ENCODE measurements at regions not wholly inside any gene's neighbourhood (a gene's known extent, or its start where the extent isn't known, plus 50 kb on each side); places are given as distances from the start of the nearest gene placed in this dataset.

DNA sequence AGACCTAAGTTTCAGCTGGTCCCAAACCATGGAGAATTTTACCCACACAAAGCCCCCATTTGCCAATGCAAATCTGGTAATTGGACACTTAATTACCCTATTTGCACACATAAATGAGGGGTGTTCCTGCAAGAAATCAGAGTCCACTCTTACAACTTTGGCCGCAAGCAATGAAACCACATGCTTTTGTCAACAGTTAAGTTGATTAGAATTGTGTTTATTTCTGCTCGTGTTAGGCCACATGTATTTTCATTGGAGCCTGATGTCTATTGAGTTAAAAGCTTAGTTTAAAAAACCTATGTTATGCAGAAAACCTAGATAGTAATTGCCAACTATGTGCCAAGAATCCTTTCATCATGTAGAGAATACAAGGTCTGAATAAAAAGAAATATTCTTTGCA, 153.8 kb upstream of the CMC1 start:
- Histone ChIP-seq H3K27ac (no peak overlapping the region), H3K36me3 (no peaks in the 10 kb centered on the region), H3K9me3 (peaks cover 0 to 1% of the 10 kb centered on the region in 2 donors), H3K4me3 (no peak overlapping the region), H3K4me1 (no peaks in the 10 kb centered on the region), H3K27me3 (no peaks in the 10 kb centered on the region)
- intact Hi-C loops (cut with DNase I; ENCODE audit: low total_unique reads) = no loop called here
- TF ChIP-seq POLR2AphosphoS5 (IDR thresholded peaks at IDR 0.05) (no peak), POLR2A (IDR thresholded peaks at IDR 0.05) (no peak)
- TF ChIP-seq, protein P1, sequence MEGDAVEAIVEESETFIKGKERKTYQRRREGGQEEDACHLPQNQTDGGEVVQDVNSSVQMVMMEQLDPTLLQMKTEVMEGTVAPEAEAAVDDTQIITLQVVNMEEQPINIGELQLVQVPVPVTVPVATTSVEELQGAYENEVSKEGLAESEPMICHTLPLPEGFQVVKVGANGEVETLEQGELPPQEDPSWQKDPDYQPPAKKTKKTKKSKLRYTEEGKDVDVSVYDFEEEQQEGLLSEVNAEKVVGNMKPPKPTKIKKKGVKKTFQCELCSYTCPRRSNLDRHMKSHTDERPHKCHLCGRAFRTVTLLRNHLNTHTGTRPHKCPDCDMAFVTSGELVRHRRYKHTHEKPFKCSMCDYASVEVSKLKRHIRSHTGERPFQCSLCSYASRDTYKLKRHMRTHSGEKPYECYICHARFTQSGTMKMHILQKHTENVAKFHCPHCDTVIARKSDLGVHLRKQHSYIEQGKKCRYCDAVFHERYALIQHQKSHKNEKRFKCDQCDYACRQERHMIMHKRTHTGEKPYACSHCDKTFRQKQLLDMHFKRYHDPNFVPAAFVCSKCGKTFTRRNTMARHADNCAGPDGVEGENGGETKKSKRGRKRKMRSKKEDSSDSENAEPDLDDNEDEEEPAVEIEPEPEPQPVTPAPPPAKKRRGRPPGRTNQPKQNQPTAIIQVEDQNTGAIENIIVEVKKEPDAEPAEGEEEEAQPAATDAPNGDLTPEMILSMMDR (IDR thresholded peaks at IDR 0.05) = no peak
- no peak for DNase-seq (ENCODE audit: low spot score in 2 of 2)

DNA sequence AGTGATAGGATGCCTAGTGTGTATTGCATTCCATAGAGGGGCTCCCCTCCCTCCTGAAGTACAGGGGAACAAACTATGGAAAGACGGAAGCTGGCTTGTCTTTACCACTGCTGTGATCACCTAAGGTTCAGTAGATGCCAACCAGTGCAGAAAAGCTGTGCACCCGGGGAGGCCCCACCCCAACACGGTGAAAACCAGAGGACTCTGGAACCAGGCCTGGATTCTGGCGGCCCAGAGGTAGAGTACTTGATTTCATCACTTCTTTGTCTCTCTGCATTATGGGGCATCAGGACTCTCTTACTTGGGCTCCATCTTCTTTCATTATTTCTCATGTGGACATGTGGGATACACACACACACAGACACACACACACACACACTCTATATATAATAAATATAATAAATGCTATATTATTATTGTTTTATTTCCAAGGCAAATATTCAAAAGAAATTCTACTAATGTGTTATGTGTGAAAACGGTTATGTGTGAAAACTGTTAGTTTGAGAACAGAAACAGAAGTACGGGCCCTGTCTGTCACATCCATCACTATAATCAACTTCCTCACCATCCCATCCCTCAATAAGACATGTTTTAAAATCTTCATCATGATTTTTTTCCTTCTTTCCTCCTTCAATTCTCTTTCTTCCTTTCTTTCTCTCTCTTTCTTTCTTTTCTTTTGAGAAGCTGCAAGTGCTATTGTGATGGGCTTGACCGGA, 152.4 kb upstream of the CMC1 start:
- H3K4me3 ChIP-seq = no peak overlapping the region

DNA sequence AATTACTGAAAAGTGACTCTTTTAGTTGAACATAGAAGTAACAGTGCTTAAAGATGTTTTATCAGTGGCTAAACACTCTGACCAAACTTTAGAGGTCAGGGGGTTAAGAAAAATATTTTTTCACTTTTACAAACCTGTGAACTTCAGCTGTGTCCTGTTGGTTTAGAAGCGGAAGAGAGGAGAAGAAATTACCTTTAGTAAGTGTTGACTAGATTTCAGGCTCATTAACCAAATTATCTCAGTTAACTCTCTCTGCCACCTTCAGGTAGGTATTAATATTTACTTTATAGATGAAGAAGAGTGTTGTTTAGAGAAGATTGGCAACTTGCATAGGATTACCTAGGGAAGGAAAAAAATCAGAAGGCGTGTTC, 151.9 kb upstream of the CMC1 start:
- no peak overlapping the region for H3K4me3 ChIP-seq
- H3K4me1 ChIP-seq = no peaks in the 10 kb centered on the region
- intact Hi-C loops (cut with DNase I; ENCODE audit: low total_unique reads) = no loop called here
- no peaks in the 10 kb centered on the region for H3K36me3 ChIP-seq
- H3K27ac ChIP-seq = no peak overlapping the region
- DNase-seq (ENCODE audit: low spot score in 2 of 2) = no peak
- peaks cover 0 to 18% of the 10 kb centered on the region in 2 donors for H3K9me3 ChIP-seq
- H3K27me3 ChIP-seq = no peaks in the 10 kb centered on the region
- TF ChIP-seq POLR2A (IDR thresholded peaks at IDR 0.05) = no peak
- TF ChIP-seq POLR2AphosphoS5 (IDR thresholded peaks at IDR 0.05) = no peak
- TF ChIP-seq, protein P1 (IDR thresholded peaks at IDR 0.05) = no peak

More for the DNA sequence above, 152.4 kb upstream of the CMC1 start:
- TF ChIP-seq POLR2A (IDR thresholded peaks at IDR 0.05) (no peak), POLR2AphosphoS5 (IDR thresholded peaks at IDR 0.05) (no peak)
- TF ChIP-seq, protein P1 (IDR thresholded peaks at IDR 0.05) = no peak
- DNase-seq (ENCODE audit: low spot score in 2 of 2) = no peak
- no peaks in the 10 kb centered on the region for H3K27me3 ChIP-seq
- no peaks in the 10 kb centered on the region for H3K36me3 ChIP-seq
- intact Hi-C loops (cut with DNase I; ENCODE audit: low total_unique reads) = no loop called here
- H3K27ac ChIP-seq = no peak overlapping the region
- H3K4me1 ChIP-seq = no peaks in the 10 kb centered on the region
- peaks cover 0 to 13% of the 10 kb centered on the region in 2 donors for H3K9me3 ChIP-seq

GRCh38 chr3:28099296-28099695, 142.1 kb upstream of the CMC1 start:
- Histone ChIP-seq H3K27me3 (no peaks in the 10 kb centered on the region), H3K4me1 (no peaks in the 10 kb centered on the region), H3K27ac (no peak overlapping the region), H3K4me3 (no peak overlapping the region), H3K9me3 (peaks cover 0 to 26% of the 10 kb centered on the region in 2 donors), H3K36me3 (no peaks in the 10 kb centered on the region)
- TF ChIP-seq POLR2A (IDR thresholded peaks at IDR 0.05) = no peak
- TF ChIP-seq POLR2AphosphoS5 (IDR thresholded peaks at IDR 0.05) = no peak
- TF ChIP-seq, protein P1 (IDR thresholded peaks at IDR 0.05) = no peak
- no peak for DNase-seq (ENCODE audit: low spot score in 2 of 2)
- intact Hi-C loops (cut with DNase I; ENCODE audit: low total_unique reads) = no loop called here

DNA sequence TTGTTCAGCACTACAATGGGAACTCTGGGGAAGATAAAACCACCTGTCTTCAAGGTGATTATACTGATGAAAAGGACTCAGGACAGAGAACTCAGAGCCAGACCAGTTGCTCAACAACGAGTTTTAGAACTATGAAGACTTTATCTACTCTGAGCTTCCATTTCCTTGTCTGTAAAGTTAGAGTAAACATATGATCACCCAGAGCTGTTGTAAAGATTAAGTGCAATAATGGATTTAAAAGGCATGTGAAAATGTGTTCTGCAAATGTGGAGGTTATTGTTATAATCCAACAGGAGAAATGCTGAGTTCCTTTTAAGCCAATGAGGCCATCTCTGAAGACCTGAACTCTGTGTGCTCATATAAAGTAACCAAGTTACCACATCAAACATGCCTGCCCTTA, 139.7 kb upstream of the CMC1 start:
- TF ChIP-seq, protein P1 (IDR thresholded peaks at IDR 0.05) = no peak
- TF ChIP-seq POLR2AphosphoS5 (IDR thresholded peaks at IDR 0.05) (no peak), POLR2A (IDR thresholded peaks at IDR 0.05) (no peak)
- no peak for DNase-seq (ENCODE audit: low spot score in 2 of 2)
- Histone ChIP-seq H3K9me3 (peaks cover 0 to 24% of the 10 kb centered on the region in 2 donors), H3K36me3 (no peaks in the 10 kb centered on the region), H3K27me3 (no peaks in the 10 kb centered on the region), H3K4me1 (no peaks in the 10 kb centered on the region), H3K4me3 (no peak overlapping the region), H3K27ac (no peak overlapping the region)
- intact Hi-C loops (cut with DNase I; ENCODE audit: low total_unique reads) = no loop called here

All from breast epithelium (tissue), 4 donors.